ENCODE measurements at regions not wholly inside any gene's neighbourhood (a gene's known extent, or its start where the extent isn't known, plus 50 kb on each side); places are given as distances from the start of the nearest gene placed in this dataset.
"Not testable (repeated sequence)": the region's sequence is repeated elsewhere in the genome, so short reads cannot be mapped to it uniquely, and the experiment has no call there.

- DNase-seq = no peak
These were observed 186.6 kb upstream of the KRR1 start for GRCh38 chr12:75698052-75698451.

- no peak for DNase-seq
These were observed 184.5 kb upstream of the KRR1 start for GRCh38 chr12:75695926-75696325.

- no peak for DNase-seq
These were observed 183.3 kb upstream of the KRR1 start for GRCh38 chr12:75694534-75695268.

- no peak for DNase-seq
These were observed 181.5 kb upstream of the KRR1 start for GRCh38 chr12:75692876-75693275.

- no peak for DNase-seq
These were observed 179.0 kb upstream of the KRR1 start for GRCh38 chr12:75690296-75690955.

- not testable (repeated sequence) for DNase-seq
These were observed 174.8 kb upstream of the KRR1 start for GRCh38 chr12:75686233-75686632.

- no peak for DNase-seq
These were observed 174.3 kb upstream of the KRR1 start for GRCh38 chr12:75685617-75686225.

GRCh38 chr12:75684678-75685616 is 173.5 kb upstream of the KRR1 start:
- DNase-seq = no peak

- DNase-seq = not testable (repeated sequence)
These were observed 172.7 kb upstream of the KRR1 start for GRCh38 chr12:75683995-75684586.

GRCh38 chr12:75683220-75683619 is 171.8 kb upstream of the KRR1 start:
- DNase-seq = no peak

- no peak for DNase-seq
These were observed 166.1 kb upstream of the KRR1 start for GRCh38 chr12:75677522-75677921.

GRCh38 chr12:75674393-75674792 is 163.0 kb upstream of the KRR1 start:
- DNase-seq = no peak

GRCh38 chr12:75672200-75672599 is 160.8 kb upstream of the KRR1 start:
- DNase-seq = no peak

GRCh38 chr12:75670216-75670615 is 158.8 kb upstream of the KRR1 start:
- no peak for DNase-seq

GRCh38 chr12:75666939-75667334 is 155.5 kb upstream of the KRR1 start:
- DNase-seq = no peak

- DNase-seq = no peak
These were observed 154.9 kb upstream of the KRR1 start for GRCh38 chr12:75666126-75666938.

- no peak for DNase-seq
These were observed 153.8 kb upstream of the KRR1 start for GRCh38 chr12:75665216-75665615.

- no peak for DNase-seq
These were observed 151.2 kb upstream of the KRR1 start for GRCh38 chr12:75662511-75663159.

GRCh38 chr12:75661908-75662307 is 150.5 kb upstream of the KRR1 start:
- no peak for DNase-seq

- DNase-seq = no peak
These were observed 149.5 kb upstream of the KRR1 start for GRCh38 chr12:75660805-75661404.

GRCh38 chr12:75660107-75660530 is 148.7 kb upstream of the KRR1 start:
- DNase-seq = no peak
